ENCODE measurements at regions not wholly inside any gene's neighbourhood (a gene's known extent, or its start where the extent isn't known, plus 50 kb on each side); places are given as distances from the start of the nearest gene placed in this dataset.
"Not testable (repeated sequence)": the region's sequence is repeated elsewhere in the genome, so short reads cannot be mapped to it uniquely, and the experiment has no call there.

- intact Hi-C loops (cut with DNase I), result no loop called here
- no peaks in the 10 kb centered on the region for H3K36me3 ChIP-seq
- H3K4me3 ChIP-seq, result no peak overlapping the region
- DNase-seq (no peak), ATAC-seq (no peak)
- H3K27me3 ChIP-seq, result no peaks in the 10 kb centered on the region
- no peaks in the 10 kb centered on the region for H3K9me3 ChIP-seq
- no peaks in the 10 kb centered on the region for H3K4me1 ChIP-seq
- TF ChIP-seq, protein P1, sequence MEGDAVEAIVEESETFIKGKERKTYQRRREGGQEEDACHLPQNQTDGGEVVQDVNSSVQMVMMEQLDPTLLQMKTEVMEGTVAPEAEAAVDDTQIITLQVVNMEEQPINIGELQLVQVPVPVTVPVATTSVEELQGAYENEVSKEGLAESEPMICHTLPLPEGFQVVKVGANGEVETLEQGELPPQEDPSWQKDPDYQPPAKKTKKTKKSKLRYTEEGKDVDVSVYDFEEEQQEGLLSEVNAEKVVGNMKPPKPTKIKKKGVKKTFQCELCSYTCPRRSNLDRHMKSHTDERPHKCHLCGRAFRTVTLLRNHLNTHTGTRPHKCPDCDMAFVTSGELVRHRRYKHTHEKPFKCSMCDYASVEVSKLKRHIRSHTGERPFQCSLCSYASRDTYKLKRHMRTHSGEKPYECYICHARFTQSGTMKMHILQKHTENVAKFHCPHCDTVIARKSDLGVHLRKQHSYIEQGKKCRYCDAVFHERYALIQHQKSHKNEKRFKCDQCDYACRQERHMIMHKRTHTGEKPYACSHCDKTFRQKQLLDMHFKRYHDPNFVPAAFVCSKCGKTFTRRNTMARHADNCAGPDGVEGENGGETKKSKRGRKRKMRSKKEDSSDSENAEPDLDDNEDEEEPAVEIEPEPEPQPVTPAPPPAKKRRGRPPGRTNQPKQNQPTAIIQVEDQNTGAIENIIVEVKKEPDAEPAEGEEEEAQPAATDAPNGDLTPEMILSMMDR (IDR thresholded peaks at IDR 0.05), result no peak
- H3K27ac ChIP-seq, result no peak overlapping the region
Measured at GRCh38 chrX:33908898-33909297, 223.2 kb downstream of the FAM47A start.

GRCh38 chrX:33908074-33908473 lies 224.0 kb downstream of the FAM47A start:
- Histone ChIP-seq H3K27ac (no peak overlapping the region), H3K9me3 (no peaks in the 10 kb centered on the region), H3K27me3 (no peaks in the 10 kb centered on the region), H3K4me1 (no peaks in the 10 kb centered on the region), H3K36me3 (no peaks in the 10 kb centered on the region), H3K4me3 (no peak overlapping the region)
- ATAC-seq, result no peak
- intact Hi-C loops (cut with DNase I), result no loop called here
- TF ChIP-seq, protein P1 (IDR thresholded peaks at IDR 0.05), result no peak
- no peak for DNase-seq

DNA sequence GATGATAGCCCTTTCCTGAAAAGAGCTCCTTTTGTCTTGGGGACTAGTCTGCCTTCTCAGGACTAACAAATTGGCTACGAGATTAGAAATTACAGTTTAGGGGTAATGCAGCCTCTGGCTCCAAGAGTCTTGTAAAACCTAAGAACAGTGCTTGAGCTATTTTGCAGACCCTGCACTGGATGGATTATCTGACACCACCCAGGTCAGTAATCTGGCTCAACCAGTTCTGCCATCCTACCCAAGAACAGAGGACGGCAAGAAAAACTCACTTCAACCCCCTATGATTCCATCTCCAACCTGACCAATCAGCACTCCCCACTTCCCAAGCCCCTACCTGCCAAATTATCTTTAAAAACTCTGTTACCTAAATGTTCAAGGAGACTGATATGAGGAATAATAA lies 225.1 kb downstream of the FAM47A start:
- Histone ChIP-seq H3K4me1 (no peaks in the 10 kb centered on the region), H3K9me3 (no peaks in the 10 kb centered on the region), H3K36me3 (no peaks in the 10 kb centered on the region), H3K4me3 (no peak overlapping the region), H3K27ac (no peak overlapping the region), H3K27me3 (no peaks in the 10 kb centered on the region)
- intact Hi-C loops (cut with DNase I), result no loop called here
- DNase-seq (peak in 1 of 4 donors; percentile 11), ATAC-seq (no peak)
- TF ChIP-seq, protein P1 (IDR thresholded peaks at IDR 0.05), result no peak

DNA sequence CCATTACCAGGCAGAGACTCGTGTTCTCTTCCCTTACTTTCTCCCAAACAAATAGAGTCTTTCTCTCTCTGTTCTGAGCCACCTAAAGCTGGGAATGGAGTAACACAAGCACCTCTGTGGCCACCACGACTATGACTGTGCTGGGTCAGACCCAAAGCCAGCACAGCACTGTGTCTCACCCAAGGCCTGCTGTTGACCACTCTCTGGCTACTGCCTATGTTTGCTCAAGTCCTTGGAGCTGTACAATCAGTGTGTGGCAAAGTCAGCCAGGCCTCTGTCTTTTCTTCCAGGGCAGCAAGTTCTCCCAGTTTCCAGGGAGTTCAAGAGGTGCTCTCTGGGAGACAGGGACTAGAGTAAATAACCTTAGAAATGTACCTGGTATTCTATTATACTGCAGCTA lies 239.4 kb downstream of the FAM47A start:
- Histone ChIP-seq H3K27ac (no peak overlapping the region), H3K4me1 (no peaks in the 10 kb centered on the region), H3K27me3 (no peaks in the 10 kb centered on the region), H3K4me3 (no peak overlapping the region), H3K9me3 (no peaks in the 10 kb centered on the region), H3K36me3 (no peaks in the 10 kb centered on the region)
- intact Hi-C loops (cut with DNase I), result no loop called here
- TF ChIP-seq, protein P1 (IDR thresholded peaks at IDR 0.05), result no peak
- ATAC-seq, result peak; percentile 84
- DNase-seq, result peak in 1 of 4 donors; percentile 1

DNA sequence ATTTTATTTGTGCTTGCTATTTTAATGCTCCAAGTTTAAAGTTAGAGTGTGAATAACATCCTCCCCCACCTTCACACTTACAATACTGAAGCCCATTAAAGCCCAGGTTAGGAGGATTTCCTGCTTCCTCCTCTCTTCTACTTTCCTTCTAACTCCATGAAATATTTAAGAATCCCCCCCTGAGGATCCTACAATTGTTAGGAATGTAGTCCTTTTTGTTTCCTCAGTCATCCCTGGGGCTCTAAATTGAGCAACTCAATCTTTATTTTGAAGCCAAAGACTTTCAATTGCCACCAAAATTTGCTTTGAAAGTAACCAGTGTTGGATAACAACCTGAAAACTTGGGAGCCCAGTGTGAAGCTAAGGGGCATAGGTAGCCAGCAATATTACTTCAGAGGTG lies 276.9 kb downstream of the FAM47A start:
- ATAC-seq (no peak), DNase-seq (no peak)
- Histone ChIP-seq H3K4me1 (no peaks in the 10 kb centered on the region), H3K27ac (no peak overlapping the region), H3K36me3 (no peaks in the 10 kb centered on the region), H3K9me3 (no peaks in the 10 kb centered on the region), H3K4me3 (no peak overlapping the region), H3K27me3 (no peaks in the 10 kb centered on the region)
- TF ChIP-seq, protein P1 (IDR thresholded peaks at IDR 0.05), result no peak
- intact Hi-C loops (cut with DNase I), result no loop called here

DNA sequence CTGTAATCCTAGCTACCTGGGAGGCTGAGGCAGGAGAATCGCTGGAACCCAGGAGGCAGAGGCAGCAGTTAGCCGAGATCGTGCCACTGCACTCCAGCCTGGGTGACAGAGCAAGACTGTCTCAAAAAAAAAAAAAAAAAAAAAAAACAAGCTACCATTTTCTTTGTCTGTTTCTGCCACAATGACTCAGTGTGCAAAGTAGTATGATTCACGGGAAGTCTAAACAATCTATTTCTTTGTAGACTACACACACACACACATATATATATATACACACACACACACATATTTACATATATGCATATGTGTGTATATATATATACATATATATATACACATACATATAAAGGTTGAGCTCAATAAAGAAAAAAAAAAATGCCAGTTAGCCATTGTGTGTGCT lies 280.0 kb downstream of the FAM47A start:
- H3K36me3 ChIP-seq; H3K4me1 ChIP-seq; H3K9me3 ChIP-seq; H3K27me3 ChIP-seq; intact Hi-C loops (cut with DNase I); H3K4me3 ChIP-seq; DNase-seq; ATAC-seq; H3K27ac ChIP-seq: not testable (repeated sequence)
